NCI-H128 (cell line): ENCODE measurements at regions not wholly inside any gene's neighbourhood (a gene's known extent, or its start where the extent isn't known, plus 50 kb on each side); places are given as distances from the start of the nearest gene placed in this dataset.

Experiments used
- DNase-seq: peaks from one replicate; lab custom pipeline; 2025; ENCODE audit not compliant: unreplicated experiment; lab: John Stamatoyannopoulos, UW

DNA sequence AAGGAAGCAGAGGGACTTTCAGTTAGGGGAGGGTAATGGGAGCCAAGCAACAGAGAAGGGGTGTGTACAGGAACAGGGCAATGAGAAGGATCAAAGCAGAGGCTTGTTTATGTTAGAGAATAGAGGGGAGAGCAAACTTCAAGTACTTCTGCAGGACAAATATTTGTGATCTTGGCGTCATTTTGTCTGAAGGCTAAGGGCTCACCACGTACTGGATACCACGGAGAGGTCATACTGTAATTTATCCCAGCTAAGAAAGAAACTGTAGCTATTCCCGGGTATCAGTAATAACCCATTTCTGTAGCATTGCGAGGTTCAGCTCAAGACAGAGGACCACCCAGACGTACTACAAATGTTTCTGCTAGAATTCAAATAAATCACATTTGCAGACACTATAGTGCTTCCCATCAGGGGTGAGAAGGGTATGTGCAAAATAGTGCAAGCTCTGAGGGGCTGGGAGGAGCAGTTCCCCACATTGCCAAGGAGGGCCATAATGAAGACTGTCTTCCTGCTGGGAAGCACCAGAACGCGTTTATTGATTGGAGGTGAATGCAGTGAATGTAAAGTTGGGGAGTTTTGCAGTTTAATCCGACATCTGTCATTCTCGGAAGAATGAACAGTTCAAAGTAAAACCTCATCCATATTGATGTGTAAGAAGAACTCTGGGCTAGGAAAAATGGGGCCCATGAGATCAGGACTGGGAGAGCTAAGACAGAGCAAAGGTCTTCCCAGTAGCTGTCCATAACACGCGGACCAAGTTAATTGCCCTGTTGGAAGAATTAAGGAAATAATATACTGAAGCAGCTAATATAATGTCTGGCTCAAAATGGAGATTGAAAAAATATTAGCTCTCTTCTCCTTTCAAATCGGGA is 136.9 kb downstream of the RWDD3 start:
- DNase-seq, result no peak

DNA sequence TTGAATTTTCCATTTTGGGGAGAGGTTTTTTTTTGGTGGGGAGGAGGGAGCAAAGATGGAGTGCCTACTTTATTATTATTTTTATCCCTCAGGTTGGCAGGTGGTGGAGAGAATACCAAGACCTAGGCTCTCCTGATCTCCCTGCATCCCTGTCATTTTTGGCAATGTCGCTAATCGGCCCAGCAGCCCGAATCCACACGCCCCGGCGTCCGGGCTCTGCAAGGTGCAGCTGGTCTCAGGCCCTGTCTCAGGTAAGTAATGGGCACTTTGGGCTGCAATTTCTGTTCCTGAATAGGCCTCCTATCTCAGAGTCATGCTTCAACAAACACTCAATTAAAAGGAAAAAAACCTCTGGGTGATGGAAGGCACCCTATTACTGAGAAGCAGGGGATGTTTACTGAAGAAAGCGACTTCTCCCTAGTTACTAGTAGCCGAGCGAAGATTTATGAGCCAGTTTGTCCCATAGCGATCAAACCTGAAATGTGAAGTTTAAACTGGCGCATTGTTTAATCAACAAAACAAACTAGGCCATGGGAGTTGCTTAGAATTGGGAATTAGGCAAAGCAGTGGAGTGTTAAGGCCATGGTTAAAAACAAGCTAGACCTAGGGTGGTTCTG is 137.8 kb downstream of the RWDD3 start:
- DNase-seq, result no peak

DNA sequence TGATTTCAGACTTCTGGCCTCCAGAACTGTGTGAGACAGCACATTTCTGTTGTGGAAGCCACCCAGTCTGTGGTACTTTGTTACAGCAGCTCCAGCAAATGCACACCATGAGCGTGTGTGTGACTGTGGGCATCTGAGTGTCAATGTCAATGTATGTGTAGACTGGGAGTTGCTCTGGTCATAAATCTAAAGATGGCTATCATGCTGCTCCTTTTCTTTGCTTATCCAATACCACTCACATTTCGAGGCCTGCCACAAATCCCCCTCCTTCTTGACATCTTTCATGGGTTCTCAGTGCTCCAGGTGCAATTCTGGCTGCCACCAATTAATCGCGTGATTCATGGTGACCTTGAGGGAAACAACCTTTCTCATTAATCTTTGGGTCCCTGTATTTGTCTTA is 141.2 kb downstream of the RWDD3 start:
- no peak for DNase-seq

DNA sequence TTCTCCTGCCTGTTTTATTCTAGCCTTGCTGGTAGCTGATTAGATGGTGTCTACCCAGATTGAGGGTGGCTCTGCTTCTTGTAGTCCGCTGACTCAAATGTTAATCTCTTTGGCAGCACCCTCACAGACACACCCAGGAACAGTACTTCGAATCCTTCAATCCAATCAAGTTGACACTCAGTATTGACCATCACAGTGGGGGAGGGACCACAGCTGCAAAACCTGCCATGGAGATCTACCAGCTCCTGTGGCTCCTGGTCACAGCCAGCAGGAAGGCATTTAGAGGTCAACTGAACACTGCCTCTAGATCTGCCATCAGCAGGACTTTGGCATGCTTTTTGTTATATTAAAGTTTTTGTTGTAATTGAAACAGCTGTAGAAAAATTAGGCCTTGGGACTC is 146.9 kb downstream of the RWDD3 start:
- no peak for DNase-seq

DNA sequence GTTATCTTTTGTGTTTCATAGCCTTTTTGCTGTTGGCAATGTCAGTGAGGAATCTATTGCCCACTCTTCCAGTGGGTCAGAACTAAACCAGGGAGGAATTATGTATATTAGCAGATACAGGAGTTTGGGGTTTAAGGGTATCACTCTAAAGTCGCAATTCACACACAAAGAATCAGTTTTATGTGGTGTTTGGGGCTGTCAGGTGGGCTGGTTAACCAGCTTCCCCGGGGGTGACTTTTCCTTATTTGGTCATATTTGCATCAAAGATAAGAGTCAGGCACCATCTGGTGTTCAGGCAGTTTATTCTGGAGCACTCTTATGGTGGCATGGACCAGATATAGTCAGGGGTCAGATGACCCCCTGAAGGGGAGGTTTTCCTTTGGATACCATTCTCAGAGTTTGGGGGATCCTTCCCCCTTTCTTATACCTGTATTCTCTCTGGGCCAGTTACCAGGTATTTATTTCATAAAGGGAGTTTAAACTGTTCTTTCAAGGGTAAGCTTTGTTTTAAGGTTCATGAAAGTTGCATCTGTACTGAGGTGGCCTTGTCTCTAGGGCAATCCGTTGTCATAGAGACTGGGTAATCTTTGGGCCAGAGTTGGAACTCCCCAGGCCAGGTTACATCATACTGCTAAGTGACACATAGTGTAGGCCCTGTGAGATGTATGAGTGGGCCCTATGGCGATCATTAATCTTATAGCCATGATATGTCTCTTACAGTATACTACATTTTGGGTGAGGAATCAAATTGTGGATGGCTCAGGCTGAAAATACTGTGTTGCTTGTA is 148.2 kb downstream of the RWDD3 start:
- no peak for DNase-seq

DNA sequence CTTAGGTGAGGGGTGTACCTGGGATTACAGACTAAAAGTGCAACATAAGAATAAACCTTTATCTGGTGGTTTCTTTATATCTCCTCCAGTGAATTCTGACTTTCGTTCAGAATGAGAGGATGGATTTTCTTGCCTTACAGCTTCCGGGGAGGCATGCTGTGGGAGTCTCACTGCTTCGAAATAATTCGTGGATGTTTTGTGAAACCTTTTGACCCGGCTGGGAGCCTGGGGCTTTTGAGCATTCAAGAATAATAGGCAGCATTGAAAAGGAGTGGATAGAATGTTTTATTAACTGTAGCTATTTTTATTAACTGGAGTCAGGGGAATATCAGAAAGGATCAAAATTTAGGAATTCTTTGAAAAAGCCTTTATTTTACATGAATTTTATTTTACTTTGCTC is 149.1 kb downstream of the RWDD3 start:
- DNase-seq, result no peak

DNA sequence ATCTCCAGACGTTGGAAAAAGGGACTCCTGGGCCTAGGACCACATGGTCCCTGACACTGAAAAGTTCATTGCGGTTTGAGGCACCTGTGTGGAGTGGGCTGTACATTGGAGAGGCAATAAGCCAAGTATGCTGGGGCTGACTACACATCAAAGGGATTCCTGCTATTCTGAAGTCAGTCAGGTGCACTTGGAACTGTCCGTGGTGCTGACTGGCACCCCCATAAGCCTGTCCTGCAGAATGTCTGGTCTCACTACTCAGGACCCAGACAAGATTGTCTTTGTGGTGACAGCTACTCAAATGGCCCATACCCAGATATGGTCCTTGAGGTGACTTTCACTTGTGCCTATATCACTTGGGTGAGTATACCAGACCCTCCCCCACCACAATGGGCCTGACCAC is 150.6 kb downstream of the RWDD3 start:
- DNase-seq, result no peak

DNA sequence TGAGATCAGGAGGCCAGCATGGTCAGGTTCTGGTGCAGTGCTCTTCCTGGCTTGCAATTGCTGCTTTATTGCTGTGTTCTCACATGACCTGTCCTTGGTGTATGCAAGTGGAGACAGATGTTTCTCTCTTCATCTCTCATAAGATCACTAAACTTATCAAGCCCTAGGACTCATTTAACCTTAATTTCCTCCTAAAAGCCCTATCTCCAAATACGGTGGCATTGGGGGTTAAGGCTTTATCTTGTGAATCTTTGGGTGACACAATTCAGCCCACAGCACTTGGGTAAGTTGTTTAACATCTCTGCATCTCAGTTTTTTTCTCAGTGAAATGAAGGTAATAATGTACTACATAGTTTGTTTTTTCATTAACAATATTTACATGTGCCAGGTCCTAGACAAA is 152.4 kb downstream of the RWDD3 start:
- DNase-seq, result no peak

DNA sequence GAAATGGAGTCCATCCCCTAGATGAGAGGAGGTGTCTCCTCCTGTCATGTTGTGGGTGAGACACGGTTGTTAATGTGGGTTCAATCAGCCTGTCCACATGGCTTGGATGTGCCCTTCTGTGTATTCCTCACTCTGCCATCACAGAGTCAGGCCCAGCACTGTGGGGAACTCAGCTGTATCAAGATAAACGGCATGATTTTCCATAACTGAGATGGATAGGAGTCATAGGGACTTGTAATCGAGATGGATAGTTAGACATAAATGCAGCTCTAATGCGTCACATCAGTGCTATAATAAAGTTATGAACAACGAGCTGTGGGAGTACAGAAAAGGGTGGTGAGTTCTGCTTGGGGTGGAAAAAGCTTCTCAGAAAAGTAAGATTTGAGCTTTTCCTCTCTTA is 152.9 kb downstream of the RWDD3 start:
- no peak for DNase-seq

DNA sequence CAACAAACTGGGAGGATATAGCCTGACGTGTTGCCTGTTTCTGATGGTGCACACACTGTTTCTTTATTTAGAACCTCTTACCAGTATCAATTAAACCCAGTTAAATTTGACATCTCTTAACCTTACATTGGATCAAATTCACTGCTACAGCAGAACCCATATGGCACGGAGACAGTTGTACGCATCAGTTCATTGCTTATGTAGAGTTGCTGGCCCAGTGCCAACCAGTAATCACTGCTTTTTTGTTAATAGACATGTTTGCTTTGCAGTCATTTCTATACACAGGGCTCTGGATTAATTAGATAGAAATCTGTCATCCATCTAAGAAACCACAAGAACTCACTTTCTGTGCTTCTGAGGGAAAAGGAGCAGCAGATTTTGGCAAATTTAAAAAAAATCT is 154.0 kb downstream of the RWDD3 start:
- peak; percentile 50 for DNase-seq

DNA sequence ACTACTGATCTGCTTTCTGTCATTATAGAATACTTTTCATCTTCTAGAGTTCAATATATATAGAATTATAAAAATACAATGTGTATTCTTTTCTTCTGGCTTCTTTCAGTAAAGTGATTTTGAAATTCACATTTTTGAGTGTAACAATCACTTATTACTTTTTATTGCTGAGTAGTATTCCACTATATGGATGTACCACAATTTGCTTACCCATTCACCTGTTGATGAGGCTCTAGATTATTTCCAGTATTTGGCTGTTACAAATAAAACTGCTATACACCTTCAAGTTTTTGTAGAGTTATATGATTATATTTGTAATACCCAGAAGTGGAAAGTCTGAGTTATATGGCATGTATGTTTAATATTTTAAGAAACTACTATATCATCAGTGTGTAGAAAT is 159.4 kb downstream of the RWDD3 start:
- DNase-seq, result no peak

DNA sequence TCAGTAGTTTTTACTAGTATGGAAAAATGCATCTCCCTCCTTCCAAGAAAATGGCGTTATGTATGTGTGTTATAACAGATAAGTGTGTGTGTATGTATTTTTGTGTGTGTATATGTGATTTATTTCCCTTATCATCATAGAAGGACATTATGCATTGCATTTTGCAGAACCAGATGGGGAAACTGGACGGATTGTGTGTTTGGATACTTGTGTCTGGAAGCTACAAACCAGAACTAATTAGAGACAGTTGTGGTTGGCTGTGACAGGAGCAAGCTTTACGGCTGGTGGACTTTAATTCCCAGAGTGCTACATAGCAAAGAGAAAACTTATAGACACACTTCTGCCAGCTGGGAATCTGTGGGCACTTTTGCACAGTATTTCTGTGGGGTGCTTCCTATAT is 162.5 kb downstream of the RWDD3 start:
- DNase-seq, result no peak

DNA sequence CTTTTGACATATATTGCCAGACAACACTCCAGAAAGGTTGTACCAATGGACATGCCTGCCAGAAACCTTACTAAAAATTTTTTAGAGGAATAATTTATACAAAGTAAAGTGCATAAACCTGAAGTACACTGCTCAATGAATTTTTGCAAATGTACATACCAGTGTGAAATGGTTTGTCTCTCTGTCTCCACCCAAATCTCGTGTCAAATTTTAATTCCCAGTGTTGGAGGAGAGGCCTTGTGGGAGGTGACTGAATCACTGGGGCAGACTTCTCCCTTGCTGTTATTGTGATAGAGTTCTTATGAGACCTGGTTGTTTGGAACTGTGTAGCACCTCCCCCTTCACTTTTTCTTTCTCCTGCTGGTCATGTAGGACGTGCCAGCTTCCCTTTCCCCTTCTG is 168.8 kb downstream of the RWDD3 start:
- no peak for DNase-seq

DNA sequence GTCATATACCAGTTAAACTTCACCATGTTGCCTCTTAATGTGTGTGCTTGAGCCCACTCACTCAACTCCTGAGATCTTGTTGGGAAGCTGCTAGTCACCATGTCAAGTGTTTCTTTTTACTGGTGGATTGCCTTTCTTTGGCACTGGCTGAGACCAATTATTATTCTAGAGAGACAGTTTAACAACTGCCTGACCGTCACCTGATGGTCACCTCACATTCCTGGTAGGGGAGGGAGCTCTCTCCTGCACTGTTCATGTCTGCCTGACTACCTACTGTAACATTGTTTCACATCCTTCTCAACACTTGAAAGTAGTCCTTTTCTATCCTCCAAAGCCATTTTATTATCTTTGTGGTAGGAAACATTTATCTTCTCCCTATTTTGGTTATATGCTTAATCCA is 172.3 kb downstream of the RWDD3 start:
- DNase-seq, result no peak

DNA sequence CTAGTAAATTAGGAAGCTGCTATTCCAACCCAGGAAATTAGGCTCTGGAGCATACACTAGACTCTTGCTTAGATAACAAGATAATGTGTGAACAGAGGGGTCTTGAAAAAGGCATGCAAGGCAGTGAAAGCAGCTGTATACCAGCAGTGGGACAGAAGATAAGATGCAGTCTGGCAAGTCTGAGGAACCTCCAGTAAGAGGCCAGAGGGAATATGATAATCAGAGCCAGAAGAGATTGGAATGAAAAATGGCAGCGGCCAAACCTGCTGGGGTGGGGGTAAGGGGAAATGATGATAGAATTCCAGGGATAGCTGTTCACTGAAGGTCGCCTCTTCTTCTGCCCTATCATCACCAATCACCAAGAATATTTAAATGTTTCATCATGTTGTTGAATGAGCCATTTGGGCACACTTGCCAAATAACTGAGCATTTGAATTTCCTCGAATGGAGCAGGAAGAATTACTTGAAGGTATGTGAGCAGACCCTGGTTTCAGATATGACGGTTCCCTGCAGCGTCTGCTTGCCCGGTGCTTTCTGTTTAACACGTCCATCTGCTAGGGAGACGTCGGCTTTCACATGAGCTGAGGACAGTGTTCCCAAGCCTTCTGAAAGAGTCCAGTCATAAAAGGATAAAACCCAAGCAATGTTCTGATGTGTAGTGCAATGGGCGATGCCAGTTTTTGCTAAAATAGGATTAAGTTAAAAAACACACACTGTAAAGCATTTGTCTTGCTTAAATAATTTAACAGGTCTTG is 173.3 kb downstream of the RWDD3 start:
- no peak for DNase-seq

DNA sequence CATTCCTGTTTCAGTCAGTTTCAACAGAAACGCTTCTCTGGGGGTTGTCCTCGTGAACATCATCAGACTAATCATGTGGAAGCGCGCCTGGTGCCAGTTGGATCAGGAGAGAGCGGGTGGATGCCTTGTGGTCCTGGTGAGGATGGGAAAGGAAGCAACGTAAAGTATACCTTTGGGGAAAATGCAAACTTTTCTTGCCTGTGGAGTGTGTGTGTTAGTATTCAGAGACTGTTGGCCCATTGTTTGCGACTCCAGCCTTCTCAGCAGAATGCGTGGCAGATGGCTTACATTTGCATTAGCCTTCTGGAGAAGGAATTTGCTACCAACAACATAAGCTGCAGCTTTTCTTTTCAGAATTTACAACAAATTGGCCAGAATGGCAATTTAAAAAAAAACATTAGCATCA is 173.9 kb downstream of the RWDD3 start:
- DNase-seq, result no peak

DNA sequence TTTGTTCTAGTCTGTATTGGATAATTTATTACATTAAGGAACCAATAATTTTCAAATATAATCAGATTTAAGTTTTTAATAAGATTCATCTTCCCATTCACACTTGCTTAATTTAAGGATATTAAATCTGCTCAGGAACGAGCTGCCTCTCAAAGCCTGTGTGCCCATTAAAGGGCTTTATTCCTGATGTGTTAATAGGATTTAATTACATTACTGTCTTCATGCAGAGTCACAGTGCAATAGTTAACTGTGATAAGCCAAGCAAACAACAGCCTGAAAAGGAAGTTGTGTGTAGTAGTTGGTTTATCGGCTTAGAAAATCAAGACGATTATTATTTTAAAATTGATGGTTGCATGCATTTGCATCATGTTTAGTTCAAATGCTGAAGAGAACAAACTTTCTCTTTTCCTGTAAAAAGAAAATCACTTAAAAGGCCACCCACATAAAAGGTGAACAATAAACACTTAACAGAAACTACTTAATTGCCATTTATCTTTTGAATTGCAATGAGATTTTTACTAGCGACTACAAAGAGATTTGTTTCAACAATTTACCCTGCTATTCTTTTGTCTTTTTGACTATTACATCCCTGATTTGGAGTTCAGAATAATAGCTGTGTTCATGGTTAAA is 174.6 kb downstream of the RWDD3 start:
- no peak for DNase-seq

DNA sequence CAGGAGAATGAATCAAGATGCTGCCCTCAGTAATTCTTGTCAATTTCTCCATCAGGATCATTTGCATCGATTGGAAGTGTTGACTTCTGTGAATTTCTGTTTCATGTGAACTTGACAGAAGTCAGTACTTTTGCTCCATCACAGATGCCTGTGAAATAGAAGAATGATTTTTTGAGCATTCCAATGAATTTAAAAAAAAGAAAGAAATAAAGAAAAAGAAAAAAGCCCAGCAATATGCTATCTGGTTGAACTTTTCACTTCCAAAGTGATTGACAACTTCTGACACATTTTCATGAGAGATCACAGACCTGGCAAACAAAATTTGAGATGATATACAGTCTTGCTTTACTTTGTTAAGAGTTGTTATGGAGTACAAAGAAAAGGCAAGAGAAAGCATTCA is 175.3 kb downstream of the RWDD3 start:
- DNase-seq, result no peak

DNA sequence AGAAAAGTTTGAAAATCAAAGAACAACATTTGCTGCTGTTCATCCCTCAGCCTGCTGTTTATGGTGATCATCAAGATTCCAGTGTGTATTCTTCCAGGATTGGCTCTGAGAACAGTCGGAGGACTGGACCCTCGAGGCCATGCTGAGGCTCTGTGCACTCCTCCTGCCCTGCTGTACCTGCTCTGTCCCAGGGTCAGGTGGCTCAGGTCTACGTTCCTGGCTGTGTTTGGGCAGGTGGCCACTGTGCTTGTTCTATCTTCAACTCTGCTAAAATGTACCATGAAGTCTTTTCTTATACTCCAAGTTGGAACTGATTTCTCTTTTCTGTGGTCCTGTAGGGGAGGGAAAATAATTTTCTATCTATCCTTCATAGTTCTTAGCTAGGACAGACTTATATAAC is 175.9 kb downstream of the RWDD3 start:
- DNase-seq, result no peak

DNA sequence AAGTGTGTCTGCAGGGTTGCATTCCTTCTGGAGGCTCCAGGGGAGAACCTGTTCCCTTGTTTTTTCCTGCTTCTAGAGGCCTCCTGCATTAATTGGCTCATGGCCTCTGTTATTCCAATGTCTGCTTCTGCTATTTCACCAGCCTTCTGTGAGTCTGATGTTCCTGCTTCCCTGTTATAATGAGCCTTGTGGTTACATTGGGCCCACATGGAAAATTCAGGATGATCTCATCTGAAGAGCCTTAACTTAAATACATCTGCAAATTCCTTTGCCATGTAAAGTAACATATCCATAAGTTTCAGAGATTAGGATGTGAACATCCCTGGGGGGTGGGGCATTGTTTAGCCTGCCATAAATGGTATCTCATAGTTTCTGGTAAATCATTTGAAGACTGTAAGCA is 181.1 kb downstream of the RWDD3 start:
- no peak for DNase-seq

DNA sequence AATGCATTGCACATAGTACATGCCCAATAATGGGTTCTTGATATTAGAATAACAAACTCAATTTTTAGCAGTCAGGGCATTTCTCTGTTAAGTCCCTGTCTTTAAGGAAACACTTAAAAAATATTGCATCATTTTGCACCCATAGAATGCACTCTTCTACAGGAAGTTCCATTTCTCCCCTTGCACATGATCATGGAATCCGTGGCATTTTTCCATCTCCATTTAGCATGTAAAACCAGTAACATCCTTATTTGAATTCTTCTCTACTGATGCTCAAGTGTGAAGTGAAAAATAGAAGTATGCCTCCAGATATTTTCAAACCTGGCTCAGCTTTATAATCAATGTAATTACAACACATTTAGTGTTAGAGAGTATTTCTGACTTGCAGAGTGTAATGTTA is 192.8 kb downstream of the RWDD3 start:
- DNase-seq, result no peak
